HL-60/S4 treated with phorbol 12-myristate 13-acetate at 8.2 ng/mL for 4 days and 3 days (cell line): ENCODE measurements at regions not wholly inside any gene's neighbourhood (a gene's known extent, or its start where the extent isn't known, plus 50 kb on each side); places are given as distances from the start of the nearest gene placed in this dataset.
"Not testable (repeated sequence)": the region's sequence is repeated elsewhere in the genome, so short reads cannot be mapped to it uniquely, and the experiment has no call there.

Experiments
- in situ Hi-C: fragments of 300-500 bp; cut with MboI; formaldehyde crosslinking; loops from 2 replicates; pipeline ENCODE4 v1.15.0; 2022; ENCODE audit warnings: low sequenced_read_pairs

- in situ Hi-C loops, result no loop called here
Measured at GRCh38 chr1:224528900-224529299, 87.2 kb upstream of the CNIH3 start.

DNA sequence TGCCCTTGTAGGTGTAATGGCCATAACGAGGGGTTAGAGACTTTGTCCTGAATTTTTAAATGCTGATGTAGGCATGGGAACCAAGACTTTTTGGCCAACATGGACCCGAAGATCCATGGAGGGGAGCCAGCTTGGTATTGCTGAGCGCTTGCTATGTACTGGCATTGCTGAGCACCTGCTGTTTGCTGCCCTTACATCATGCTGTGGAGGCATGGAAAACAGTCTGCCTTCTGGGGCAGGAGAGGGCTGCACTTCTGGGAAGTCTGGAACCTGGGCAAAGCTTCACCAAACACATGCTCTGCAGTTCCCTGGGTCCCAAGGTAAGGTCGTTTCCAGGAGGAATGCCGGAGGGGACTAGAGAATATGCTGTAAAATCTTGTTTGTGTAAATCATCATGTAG is 86.3 kb upstream of the CNIH3 start:
- in situ Hi-C loops, result no loop called here

- in situ Hi-C loops, result no loop called here
Measured at GRCh38 chr1:224533517-224533916, 82.6 kb upstream of the CNIH3 start.

GRCh38 chr1:224534731-224535130 is 81.4 kb upstream of the CNIH3 start:
- in situ Hi-C loops, result no loop called here

GRCh38 chr1:224535641-224536040 is 80.5 kb upstream of the CNIH3 start:
- in situ Hi-C loops, result no loop called here

GRCh38 chr1:224539971-224540370 is 76.1 kb upstream of the CNIH3 start:
- in situ Hi-C loops, result no loop called here

- in situ Hi-C loops, result no loop called here
Measured at GRCh38 chr1:224540535-224540934, 75.6 kb upstream of the CNIH3 start.

DNA sequence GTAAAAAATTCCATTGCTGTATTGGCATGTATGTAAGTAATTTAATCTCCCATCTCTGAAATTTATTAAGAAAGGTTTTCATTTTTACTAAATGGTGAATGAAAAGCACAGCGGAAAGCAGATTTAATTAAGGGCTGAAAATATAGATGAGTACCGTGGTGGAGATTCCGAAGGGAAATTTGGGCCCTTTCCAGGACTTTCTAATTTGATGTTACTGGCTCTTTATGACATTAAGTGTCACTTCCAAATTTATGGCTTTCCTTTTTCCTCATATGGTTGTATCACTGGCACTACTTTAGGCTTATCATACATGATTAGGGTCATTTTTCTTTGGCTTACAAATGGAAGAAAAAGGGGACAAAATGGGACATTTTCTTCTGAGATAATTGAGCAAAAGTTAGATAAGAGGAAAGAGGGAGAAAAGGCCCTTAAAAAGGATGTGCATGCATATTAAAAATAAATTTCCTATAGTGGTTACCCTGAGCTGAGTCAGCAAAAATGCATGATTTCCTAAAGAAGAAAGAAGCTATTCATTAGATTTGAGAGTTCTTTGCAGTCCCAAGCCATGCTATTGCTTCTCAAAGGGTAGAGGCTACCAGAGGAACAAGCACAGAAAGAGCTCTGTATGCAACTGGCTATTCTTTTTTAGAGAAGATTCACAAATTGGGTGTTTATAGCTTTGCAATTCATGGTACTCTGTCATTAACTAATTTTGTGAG is 74.9 kb upstream of the CNIH3 start:
- in situ Hi-C loops, result no loop called here

GRCh38 chr1:224541901-224542630 is 74.1 kb upstream of the CNIH3 start:
- in situ Hi-C loops, result no loop called here

DNA sequence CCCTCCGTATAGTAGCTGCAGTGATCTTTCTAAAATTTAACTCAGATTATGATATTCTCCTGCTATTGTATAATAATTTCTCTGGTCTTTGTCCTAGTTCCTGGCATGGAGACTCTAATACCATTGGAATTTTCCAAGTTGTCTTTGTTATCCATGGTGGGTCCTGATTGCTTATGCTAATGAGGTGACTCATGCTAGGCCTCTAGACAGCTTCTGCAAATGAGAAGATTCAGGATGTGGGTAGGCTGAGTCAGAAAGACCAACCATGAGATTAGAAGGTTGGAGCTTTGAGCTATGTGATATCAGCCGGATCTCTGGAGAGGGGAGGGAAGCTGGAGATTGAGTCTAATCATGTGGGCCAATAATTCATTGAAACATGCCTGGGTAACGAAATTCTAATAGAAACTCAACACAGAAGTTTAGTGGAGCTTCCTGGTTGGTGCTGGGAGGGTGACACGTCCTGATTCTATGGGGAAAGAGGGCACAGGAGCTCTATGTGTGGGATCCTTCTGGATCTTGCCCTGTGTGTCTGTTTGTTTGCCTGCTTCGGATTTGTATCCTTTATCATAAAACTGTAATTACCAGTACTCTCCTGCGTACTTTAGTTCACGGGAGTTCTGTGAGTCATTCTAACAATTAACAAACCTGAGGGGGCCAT is 73.2 kb upstream of the CNIH3 start:
- in situ Hi-C loops, result no loop called here

DNA sequence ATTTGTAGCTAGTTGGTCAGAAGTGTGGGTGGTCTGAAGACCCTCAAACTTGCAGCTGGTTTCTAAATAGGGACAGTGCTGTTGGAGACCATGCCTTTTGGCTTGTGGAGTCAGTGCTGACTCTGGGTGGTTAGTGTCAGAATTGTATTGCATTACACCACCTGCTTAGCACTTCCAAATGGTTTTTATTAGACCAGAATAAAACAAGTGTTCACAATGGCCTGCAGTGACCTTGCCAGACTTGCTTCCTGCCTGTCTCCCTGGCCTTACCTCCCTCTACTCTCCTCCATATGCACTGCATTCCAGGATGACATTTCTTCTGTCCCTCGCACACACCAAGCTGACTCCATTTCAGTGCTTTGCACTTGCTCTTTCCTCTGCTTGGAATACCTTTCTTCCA is 72.7 kb upstream of the CNIH3 start:
- in situ Hi-C loops, result no loop called here

- in situ Hi-C loops, result no loop called here
Measured at GRCh38 chr1:224544346-224545110, 71.6 kb upstream of the CNIH3 start.

GRCh38 chr1:224545571-224545970 is 70.5 kb upstream of the CNIH3 start:
- in situ Hi-C loops, result no loop called here

DNA sequence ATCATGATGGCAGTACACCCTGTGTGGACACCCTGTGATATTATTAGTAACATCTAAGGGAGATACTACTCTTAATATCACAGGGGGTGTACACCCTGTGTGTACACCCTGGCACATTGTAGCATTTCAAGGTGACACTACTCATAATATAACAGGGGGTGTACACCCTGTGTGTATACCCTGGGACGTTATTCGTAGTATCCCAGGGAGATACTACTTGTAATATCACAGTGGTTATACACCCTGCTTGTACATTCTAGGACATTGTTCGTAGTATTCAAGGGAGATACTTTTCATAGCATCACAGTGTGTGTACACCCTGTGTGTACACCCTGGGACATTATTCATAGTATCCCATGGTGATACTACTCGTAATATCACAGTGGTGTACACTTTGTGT is 67.4 kb upstream of the CNIH3 start:
- in situ Hi-C loops, result no loop called here

GRCh38 chr1:224551189-224551588 is 64.9 kb upstream of the CNIH3 start:
- in situ Hi-C loops, result not testable (repeated sequence)

GRCh38 chr1:224554056-224554455 is 62.1 kb upstream of the CNIH3 start:
- in situ Hi-C loops, result no loop called here

DNA sequence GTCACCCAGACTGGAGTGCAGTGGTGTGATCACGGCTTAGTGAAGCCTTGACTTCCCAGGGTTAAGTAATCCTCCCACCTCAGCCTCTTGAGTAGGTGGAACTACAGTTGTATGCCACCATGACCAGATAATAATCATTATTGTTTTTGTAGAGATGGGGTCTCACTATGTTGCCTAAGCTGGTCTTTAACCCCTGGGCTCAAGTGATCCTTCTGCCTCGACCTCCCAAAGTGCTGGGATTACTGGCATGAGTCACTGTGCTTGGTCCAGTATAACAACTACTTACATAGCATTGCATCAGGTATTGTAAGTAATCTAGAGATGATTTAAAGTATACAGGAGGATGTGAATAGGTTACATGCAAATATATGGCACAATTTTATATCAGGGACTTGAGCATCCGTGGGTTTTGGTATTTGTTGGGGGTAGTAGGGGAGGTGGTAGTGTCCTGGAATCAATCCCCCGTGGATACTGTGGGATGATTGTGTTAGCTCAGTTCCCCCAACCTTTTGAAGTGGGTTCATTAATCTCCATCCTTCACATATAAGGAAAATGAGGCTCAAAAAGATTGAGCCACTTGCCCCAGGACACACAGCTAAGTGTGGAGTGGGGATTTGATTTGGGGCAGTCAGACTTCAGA is 61.4 kb upstream of the CNIH3 start:
- in situ Hi-C loops, result no loop called here

- in situ Hi-C loops, result no loop called here
Measured at GRCh38 chr1:224558904-224559303, 57.2 kb upstream of the CNIH3 start.

- in situ Hi-C loops, result no loop called here
Measured at GRCh38 chr1:224559981-224560728, 56.0 kb upstream of the CNIH3 start.

DNA sequence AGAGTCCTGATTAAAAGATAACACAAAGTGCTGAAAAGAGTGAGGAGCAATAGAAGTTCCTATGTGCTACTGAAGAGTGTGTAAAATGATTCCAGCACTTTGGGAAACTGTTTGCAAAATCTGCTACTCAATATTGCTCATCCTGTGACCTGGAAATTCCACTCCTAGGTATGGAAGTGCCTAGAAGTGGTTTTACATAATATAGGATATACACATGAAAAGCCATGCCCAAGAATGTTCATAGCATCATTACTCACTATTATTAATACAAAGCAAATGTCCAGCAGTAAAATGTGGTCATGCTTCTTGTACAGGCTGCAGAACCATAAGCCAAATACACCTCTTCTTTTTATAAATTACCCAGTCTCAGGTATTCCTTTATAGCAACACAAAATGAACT is 53.2 kb upstream of the CNIH3 start:
- in situ Hi-C loops, result not testable (repeated sequence)
